HG03457 (cell line): ENCODE measurements at regions not wholly inside any gene's neighbourhood (a gene's known extent, or its start where the extent isn't known, plus 50 kb on each side); places are given as distances from the start of the nearest gene placed in this dataset.

Experiments used
- ATAC-seq: cut with Tn5 transposase; IDR thresholded peaks from one replicate; pipeline ENCODE4 v1.9.1; 2021; ENCODE audit warnings: moderate number of reproducible peaks; ENCODE audit not compliant: unreplicated experiment

- no peak for ATAC-seq
Measured at GRCh38 chr13:33462109-33462508, 176.6 kb upstream of the STARD13 start.

DNA sequence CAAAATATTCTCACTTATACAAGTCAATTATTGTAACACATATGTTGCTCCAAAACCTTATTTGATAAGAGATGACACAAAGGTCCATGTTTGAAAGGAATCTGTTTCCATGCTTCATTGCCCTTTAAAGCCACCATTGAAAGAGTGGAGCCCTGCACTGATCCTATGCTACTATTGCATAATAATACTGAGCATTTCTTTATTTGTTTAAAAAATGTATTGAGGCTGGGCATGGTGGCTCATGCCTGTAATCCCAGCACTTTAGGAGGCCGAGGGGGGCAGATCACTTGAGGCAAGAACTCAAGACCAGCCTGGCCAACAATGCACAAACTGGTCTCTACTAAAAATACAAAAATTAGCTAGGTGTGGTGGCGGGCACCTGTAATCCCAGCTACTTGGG, 178.8 kb upstream of the STARD13 start:
- ATAC-seq = no peak

DNA sequence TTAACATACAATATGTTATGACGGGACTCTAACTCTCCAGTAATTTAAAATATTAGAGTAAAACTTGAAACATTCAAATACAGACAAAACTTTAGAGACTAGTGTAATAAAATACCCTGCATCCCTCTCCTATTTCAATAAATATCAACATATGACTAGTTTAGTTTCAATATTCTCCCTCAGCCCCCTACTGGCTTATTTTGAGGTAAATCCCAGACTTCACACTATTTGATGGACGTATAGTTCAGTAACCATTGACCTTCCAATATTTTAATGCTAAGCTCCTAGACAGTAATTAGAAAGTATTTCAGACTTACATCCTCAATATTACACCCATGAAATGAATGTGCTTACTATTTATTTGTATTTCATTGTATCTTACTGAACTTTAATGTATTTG, 180.7 kb upstream of the STARD13 start:
- ATAC-seq = no peak

GRCh38 chr13:33467556-33467955, 182.0 kb upstream of the STARD13 start:
- ATAC-seq = no peak

- ATAC-seq = no peak
Measured at GRCh38 chr13:33471204-33471603, 185.6 kb upstream of the STARD13 start.

DNA sequence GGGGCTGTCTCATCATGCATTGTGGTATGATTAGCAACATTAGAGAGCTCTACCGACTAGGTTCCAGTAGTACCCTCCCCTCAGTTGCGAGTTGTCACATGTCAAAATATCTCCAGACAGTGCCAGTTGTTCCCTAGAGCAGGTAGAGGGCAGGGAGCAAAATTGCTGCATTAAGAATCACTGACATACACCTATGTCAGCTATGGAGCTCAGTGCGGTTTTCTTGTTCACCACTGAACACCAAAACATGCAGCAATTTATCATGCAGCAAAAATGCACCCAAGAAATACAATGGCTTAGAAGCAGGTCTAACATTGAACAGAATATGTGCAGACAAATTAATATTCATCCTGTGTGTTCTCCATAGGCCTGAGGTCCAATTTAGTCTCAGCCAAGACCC, 186.9 kb upstream of the STARD13 start:
- ATAC-seq = no peak

- ATAC-seq = no peak
Measured at GRCh38 chr13:33479105-33479504, 193.6 kb upstream of the STARD13 start.

DNA sequence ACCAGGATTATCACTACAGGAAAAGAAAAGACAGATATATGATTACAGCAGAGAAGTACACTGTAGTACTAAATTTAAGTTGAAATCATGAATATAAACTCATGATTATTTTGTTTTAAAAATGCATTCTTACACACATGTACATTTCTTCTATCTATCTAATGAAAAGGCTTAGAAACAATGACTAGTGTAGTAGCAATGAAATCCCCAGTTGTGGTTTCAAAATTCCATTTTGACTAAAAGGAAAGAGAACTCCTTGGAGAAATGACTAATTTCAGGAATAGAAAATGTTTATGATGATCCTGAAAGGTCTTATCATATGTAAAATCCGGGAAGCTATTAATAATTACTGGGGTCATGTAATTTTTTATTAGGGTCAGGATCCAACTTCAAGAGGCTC, 195.0 kb upstream of the STARD13 start:
- ATAC-seq = no peak

- no peak for ATAC-seq
Measured at GRCh38 chr13:33483471-33483870, 197.9 kb upstream of the STARD13 start.

- no peak for ATAC-seq
Measured at GRCh38 chr13:33485247-33485646, 199.7 kb upstream of the STARD13 start.

- ATAC-seq = no peak
Measured at GRCh38 chr13:33487575-33488243, 202.2 kb upstream of the STARD13 start.

DNA sequence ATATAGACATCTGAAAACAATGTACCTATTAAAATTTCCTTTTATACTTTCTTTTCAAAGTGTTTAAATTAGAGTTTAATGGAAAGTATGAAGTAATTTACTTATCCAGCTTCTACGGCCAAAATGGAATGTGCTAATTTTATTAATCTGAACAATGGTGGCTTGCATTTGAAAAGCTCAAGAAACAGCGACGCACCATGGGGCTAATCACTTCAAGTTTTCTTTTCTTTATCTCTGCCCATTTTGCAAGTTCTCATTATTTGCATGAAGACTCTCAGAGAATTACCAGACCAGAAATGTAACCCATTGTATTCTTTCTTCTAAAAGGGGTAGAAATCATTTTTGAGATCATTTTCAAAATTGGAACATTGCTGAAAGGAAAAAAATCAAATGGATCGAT, 204.0 kb upstream of the STARD13 start:
- ATAC-seq = no peak

- ATAC-seq = no peak
Measured at GRCh38 chr13:33490461-33491327, 205.1 kb upstream of the STARD13 start.

- ATAC-seq = no peak
Measured at GRCh38 chr13:33493672-33494365, 208.3 kb upstream of the STARD13 start.

DNA sequence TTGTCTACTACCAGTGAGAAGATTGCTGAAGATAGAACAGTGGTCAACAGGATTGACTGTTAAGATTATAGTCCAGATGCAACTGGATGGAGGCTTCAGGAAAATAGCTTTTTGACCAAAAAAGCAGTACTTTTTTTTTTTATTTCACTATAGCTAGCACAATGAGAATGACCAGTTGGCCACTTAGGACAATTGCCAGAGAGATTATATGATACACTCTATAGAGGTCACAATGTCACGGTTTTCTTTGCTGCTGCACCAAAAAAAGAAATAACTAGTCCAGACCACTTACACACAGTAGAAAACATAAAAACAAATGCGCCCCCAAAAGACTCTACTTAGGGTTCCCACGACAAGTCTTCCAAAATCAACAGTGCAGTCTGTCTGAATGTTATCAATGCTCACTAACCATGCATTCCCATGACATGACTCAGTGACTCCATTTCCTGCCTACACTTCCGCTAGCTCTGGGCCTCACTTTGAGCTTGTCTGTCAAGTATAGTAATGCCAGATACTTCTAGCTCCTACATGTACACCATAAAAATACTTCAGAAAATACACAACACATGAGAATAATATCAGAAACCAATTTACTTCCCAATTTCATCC, 209.1 kb upstream of the STARD13 start:
- no peak for ATAC-seq

- no peak for ATAC-seq
Measured at GRCh38 chr13:33496336-33496735, 210.8 kb upstream of the STARD13 start.

GRCh38 chr13:33497146-33497845, 211.7 kb upstream of the STARD13 start:
- no peak for ATAC-seq

GRCh38 chr13:33508060-33508459, 222.5 kb upstream of the STARD13 start:
- no peak for ATAC-seq

GRCh38 chr13:33509642-33510229, 224.2 kb upstream of the STARD13 start:
- ATAC-seq = no peak

- no peak for ATAC-seq
Measured at GRCh38 chr13:33510350-33510970, 224.9 kb upstream of the STARD13 start.
